ENCODE measurements at regions not wholly inside any gene's neighbourhood (a gene's known extent, or its start where the extent isn't known, plus 50 kb on each side); places are given as distances from the start of the nearest gene placed in this dataset.

DNA sequence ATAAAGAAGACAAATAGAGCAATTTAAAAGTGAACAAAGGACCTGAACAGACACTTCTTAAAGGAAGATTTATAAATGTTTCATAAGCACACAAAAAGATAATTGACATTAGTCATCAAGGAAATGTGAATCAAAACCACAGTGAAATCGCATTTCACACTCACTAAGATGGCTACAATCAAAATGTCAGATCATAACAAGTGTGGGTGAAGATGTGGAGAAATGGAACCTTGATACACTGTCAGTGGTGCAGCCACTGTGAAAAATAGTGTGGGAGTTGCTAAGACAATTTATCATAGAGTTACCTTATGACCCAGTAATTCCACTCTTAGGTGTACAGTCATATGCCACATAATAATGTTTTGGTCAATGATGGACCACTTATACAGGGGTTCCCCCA is 54.5 kb upstream of the HTR4 start:
- no peak for DNase-seq (ENCODE audit: low spot score)

DNA sequence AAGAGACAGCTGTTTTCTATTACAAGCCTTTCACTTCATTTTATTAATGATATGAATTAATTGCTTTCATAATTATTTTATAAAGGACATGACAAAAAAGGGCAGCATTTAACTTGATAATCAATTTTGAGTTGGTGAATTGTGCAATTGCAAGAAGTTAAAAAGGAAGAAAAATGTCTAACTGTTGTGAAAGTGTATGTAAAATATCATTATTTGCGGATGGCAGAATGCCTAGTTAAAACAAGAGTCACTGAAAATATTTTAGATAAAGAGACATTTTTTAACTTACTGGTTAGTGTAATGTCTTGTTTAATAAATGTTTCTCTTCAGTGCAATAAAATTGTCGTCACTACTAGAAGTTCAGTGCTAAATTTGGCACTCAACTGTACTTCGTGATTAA is 57.6 kb upstream of the HTR4 start:
- DNase-seq (ENCODE audit: low spot score): no peak

GRCh38 chr5:148713735-148714508 is 59.6 kb upstream of the HTR4 start:
- no peak for DNase-seq (ENCODE audit: low spot score)

- DNase-seq (ENCODE audit: low spot score): no peak
Observed at GRCh38 chr5:148716716-148717115, 62.4 kb upstream of the HTR4 start.

DNA sequence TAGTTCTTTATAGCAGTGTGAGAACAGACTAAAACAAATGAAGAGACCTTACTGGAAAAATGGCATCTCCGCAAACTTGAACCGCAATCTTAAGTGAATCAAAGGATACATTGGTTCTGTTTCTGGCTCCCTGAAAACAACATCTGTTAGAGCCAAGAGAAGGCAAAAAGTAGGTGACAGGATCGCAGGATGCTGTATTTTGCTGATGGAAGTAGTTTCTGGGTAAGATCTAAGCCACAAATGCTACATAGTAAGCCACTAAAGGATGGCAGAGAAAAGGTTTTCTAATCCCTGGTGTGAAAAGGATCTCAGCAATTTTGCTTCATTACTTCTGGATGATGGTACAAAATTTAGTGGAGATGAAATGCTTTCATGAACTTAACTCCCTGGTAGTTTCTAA is 63.3 kb upstream of the HTR4 start:
- DNase-seq (ENCODE audit: low spot score): no peak

GRCh38 chr5:148719605-148720004 is 65.3 kb upstream of the HTR4 start:
- no peak for DNase-seq (ENCODE audit: low spot score)

DNA sequence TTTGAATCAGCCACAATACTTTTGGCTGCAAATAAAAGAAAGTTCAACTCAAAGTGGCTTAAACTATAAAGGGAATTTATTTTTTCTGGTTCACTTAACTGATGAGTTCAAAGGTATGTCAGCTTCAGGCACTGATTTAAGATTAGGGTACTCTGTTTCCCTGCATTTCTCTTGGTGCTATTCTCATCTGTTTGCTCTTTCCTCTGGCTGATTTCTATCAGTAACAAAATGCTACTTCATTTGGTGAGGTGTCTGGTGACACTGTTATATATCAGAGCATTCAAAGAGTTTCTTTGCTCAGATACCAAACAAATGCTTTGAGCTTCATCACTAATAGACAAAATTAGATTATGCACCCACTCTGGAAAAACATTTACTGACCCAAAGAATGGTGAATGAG is 65.9 kb upstream of the HTR4 start:
- no peak for DNase-seq (ENCODE audit: low spot score)

DNA sequence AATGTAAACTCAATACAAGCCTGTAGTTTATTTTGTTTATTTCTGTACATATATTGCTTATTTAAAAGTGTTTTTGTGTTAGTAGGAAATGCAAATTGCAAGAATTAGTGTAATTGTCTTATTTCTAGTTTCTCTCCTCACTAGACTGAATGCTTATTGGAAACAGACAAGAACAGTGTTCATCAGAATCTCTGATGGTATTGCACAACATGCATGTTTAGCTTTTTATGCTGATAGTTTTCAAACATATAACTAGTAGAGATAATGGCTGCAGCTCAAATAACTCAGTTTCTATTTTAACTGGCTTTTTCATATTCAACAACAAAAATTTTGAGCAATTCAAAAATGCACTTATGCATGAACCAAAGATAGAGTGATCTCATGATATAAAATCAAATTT is 68.8 kb upstream of the HTR4 start:
- DNase-seq (ENCODE audit: low spot score): no peak

DNA sequence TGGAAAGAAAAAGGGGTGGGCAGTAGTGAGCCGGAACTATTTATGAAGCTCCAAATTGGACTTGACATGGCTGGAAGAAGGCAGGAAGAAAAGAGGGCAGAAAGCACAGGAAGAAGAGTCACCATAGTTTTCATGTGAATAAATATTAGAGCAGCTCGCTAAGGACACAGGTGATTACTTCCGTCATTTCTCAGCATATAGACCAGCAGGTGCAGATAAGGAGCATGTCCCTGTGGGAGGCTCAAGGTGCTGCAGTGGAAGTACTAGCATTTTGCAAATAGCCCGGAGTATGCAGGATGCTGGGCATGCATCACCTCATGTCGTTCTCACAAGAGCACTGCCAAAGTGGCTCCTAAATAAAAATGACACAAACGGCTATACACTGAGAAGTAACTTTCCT is 71.3 kb upstream of the HTR4 start:
- DNase-seq (ENCODE audit: low spot score): no peak

DNA sequence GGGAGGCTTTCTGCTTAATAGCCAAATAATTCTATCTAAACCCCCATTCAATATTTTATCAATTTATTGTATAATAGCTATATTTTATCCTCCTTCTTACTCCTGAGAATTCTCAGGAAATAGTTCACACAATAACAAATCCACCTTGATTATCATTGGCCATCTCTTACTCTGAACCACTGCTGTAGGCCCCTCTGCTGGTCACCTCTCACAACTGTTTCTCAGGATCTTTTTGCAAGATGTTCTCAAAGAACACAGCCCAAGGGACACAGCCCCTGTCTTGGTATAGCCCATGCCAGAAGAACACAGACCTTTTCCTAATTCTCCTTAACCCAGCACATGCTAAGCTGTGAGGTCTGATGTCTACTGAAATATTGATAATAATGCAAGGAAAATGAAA is 74.9 kb upstream of the HTR4 start:
- no peak for DNase-seq (ENCODE audit: low spot score)

GRCh38 chr5:148730270-148730669 is 75.9 kb upstream of the HTR4 start:
- no peak for DNase-seq (ENCODE audit: low spot score)

DNA sequence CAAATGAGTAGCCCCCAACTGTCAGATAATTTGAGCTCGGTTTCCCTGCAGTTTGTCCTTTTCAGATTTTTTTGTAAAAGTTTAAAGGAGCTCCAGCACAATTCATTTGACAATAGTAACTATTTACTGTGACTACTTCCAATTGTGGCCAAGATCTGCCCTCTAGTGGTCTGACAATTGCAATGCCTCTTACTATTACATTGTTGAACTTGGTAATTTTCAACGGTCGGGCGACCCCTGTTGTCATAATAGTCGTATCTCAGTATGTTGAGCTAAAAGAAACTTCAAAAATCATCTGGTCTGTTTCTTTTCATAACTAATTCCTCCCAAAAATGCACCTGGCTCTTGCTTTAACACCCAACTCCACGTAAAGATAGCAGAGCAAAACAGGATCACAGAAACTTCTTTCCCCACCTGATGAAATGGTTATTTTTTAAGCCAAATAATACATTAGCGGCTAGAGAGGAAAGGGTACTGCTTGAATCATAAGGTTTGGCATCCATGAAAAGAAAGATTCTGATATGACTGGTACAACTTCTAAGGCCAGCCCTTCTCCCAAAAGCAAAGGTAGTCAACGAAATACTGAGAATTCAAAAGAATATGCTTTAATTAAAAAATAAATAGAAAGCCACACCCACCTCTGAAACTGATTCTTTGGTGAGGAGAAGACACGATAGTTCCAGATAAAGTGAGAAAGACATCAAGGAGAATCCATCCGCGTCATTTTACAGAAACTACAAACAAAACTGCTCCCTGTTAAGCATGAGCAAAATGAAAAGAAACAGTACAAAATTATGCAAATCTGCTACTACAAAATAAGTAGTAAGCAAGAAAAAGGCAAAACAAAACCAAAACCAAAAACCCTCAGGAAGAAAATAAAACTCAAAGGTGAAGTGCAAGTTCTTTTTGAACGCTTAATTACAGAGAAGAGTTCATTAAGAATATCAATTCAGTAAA is 76.9 kb upstream of the HTR4 start:
- peak; percentile 70 for DNase-seq (ENCODE audit: low spot score)

GRCh38 chr5:148732692-148733091 is 78.4 kb upstream of the HTR4 start:
- DNase-seq (ENCODE audit: low spot score): no peak

DNA sequence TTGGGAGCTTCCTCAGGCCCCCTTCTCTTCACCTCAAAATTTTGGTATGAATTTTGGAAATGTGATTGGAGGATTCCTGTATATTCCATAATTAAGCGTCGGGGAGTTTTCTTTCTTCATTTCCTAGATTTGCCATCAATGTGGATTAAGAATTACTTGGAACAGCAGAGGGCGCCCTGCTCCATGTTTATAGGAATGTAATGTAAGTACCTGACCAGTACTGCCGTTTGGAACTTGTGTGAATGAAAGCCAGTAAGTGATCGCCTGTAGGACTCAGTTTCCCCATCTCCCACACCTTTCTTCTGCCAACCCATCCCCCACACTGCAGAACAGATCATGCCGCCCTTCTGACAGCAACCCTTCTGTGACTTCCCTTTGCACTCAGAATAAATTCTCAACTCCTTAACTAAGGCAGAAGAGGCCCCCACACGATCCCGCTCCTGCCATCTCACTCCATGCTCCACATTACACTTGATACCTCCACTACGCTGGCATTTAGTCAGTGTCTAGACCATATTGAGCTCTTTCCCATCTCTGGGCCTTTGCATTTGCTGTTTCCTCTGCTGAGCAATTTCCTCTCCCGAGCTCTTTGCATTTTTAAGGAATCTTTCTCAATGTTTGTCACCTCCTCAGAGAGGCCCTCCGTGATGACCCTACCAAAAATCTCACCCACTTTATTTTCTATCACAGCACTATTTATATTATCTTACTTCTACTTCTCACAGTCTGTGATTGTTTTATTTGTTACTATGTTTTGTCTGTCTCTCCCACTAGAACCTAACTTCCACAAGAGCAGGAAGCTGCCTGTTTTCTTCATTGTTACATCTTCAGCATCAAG is 79.5 kb upstream of the HTR4 start:
- DNase-seq (ENCODE audit: low spot score): peak; percentile 60

GRCh38 chr5:148734518-148734917 is 80.2 kb upstream of the HTR4 start:
- no peak for DNase-seq (ENCODE audit: low spot score)

DNA sequence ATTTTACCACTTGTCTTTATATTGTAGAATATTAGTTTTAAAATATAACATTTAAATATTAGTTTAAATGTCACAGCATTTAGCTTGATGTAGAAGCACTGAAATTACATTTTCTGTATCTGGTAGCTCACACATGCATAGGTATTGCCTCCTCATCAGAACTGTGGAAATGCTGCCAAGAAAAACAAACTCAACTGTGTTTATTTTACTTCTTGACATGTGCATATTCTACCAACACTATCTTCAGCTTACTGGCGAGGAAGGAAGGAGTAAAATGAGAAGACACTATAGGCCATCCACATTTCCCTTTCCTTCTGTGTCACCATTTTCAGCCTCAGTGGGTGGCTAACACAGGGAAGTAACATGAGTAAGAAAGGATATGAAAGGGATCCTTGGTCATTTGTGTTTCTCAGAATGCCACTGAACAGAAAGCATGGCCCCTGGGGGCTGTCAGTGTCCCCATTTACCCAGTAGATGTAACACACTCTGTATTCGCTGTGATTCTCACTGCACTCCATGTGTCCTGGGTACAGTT is 81.0 kb upstream of the HTR4 start:
- DNase-seq (ENCODE audit: low spot score): no peak

DNA sequence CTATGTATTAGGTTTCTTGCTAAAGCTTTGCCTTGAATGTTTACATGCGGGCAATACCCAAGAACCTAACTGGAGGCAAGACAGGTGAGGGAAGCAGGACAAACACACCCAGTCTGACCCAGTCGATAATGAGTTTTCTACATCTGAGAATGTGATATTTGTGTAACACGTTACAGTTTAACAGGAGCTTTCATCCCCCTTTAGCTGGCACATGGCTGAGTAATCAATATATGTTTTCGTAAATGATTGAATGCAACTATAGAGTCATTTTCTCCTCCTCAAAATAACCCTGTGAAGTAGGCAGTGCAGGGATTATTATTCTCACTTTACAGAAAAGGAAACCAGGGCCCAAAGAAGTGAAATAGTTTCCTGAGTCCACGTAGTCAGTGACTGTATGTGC is 84.7 kb upstream of the HTR4 start:
- DNase-seq (ENCODE audit: low spot score): no peak

GRCh38 chr5:148739524-148739923 is 85.2 kb upstream of the HTR4 start:
- DNase-seq (ENCODE audit: low spot score): no peak

GRCh38 chr5:148740079-148740858 is 85.9 kb upstream of the HTR4 start:
- no peak for DNase-seq (ENCODE audit: low spot score)

GRCh38 chr5:148740966-148741742 is 85.3 kb upstream of the ADRB2 start:
- DNase-seq (ENCODE audit: low spot score): peak; percentile 9

Measured in CD4-positive, alpha-beta T cell treated with Interleukin-6 at 100 ng/mL for 8 hours (primary cell).